ENCODE measurements at regions not wholly inside any gene's neighbourhood (a gene's known extent, or its start where the extent isn't known, plus 50 kb on each side); places are given as distances from the start of the nearest gene placed in this dataset.

DNA sequence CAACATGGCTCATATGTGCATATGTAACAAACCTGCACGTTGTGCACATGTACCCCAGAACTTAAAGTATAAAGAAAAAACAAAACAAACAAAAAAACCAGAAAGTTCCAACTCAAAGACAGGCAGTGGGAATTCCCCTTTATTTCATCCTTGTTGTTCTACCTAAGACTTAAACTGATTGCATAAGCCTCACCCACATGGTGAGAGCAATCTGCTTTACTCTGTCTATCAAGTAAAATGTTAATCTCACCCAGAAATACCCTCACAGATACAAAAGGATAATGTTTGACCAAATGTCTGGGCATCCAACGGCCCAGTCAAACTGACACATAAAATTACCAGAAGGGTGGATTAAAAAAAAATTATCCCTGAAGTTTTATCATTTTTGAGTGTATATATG, 190.9 kb upstream of the PLSCR5 start:
- no peak overlapping the region for H3K4me2 ChIP-seq (ENCODE audit: control insufficient read depth, insufficient read depth)
- no TSS peak for BruUV-seq (replicated peaks)
- ChIA-PET CTCF (no interaction called here), POLR2A (no interaction called here), RAD21 (ENCODE audit: unreplicated experiment) (no interaction called here), SMC1A (ENCODE audit: uncharacterized antibody, unreplicated experiment) (no interaction called here)
- in situ Hi-C loops (cut with MboI) = no loop called here
- FAIRE-seq (no peak), ATAC-seq (no peak), DNase-seq (ENCODE audit: low read depth, low spot score) (no peak)
- TF ChIP-seq DPF2 (IDR thresholded peaks at IDR 0.05) = no peak
- no peak for TF ChIP-seq GATAD2B (conservative IDR thresholded peaks at IDR 0.05; ENCODE audit: low read depth)
- TF ChIP-seq, protein P1, sequence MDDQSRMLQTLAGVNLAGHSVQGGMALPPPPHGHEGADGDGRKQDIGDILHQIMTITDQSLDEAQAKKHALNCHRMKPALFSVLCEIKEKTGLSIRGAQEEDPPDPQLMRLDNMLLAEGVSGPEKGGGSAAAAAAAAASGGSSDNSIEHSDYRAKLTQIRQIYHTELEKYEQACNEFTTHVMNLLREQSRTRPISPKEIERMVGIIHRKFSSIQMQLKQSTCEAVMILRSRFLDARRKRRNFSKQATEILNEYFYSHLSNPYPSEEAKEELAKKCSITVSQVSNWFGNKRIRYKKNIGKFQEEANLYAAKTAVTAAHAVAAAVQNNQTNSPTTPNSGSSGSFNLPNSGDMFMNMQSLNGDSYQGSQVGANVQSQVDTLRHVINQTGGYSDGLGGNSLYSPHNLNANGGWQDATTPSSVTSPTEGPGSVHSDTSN (IDR thresholded peaks at IDR 0.05; ENCODE audit: insufficient replicate concordance, low read depth, low read length) = no peak
- no peak for TF ChIP-seq ZNF274 (IDR thresholded peaks at IDR 0.05; ENCODE audit: insufficient read depth, insufficient read length)
- TF ChIP-seq, protein P2, sequence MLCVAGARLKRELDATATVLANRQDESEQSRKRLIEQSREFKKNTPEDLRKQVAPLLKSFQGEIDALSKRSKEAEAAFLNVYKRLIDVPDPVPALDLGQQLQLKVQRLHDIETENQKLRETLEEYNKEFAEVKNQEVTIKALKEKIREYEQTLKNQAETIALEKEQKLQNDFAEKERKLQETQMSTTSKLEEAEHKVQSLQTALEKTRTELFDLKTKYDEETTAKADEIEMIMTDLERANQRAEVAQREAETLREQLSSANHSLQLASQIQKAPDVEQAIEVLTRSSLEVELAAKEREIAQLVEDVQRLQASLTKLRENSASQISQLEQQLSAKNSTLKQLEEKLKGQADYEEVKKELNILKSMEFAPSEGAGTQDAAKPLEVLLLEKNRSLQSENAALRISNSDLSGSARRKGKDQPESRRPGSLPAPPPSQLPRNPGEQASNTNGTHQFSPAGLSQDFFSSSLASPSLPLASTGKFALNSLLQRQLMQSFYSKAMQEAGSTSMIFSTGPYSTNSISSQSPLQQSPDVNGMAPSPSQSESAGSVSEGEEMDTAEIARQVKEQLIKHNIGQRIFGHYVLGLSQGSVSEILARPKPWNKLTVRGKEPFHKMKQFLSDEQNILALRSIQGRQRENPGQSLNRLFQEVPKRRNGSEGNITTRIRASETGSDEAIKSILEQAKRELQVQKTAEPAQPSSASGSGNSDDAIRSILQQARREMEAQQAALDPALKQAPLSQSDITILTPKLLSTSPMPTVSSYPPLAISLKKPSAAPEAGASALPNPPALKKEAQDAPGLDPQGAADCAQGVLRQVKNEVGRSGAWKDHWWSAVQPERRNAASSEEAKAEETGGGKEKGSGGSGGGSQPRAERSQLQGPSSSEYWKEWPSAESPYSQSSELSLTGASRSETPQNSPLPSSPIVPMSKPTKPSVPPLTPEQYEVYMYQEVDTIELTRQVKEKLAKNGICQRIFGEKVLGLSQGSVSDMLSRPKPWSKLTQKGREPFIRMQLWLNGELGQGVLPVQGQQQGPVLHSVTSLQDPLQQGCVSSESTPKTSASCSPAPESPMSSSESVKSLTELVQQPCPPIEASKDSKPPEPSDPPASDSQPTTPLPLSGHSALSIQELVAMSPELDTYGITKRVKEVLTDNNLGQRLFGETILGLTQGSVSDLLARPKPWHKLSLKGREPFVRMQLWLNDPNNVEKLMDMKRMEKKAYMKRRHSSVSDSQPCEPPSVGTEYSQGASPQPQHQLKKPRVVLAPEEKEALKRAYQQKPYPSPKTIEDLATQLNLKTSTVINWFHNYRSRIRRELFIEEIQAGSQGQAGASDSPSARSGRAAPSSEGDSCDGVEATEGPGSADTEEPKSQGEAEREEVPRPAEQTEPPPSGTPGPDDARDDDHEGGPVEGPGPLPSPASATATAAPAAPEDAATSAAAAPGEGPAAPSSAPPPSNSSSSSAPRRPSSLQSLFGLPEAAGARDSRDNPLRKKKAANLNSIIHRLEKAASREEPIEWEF (IDR thresholded peaks at IDR 0.05; ENCODE audit: insufficient replicate concordance, low read depth, low read length) = no peak
- TF ChIP-seq SMARCA5 (IDR thresholded peaks at IDR 0.05) = no peak
- no peak for TF ChIP-seq SIN3A (IDR thresholded peaks at IDR 0.05; ENCODE audit: low read depth, low read length)
- TF ChIP-seq ESRRA (IDR thresholded peaks at IDR 0.05; ENCODE audit: low read length) = no peak
- TF ChIP-seq, protein P3, sequence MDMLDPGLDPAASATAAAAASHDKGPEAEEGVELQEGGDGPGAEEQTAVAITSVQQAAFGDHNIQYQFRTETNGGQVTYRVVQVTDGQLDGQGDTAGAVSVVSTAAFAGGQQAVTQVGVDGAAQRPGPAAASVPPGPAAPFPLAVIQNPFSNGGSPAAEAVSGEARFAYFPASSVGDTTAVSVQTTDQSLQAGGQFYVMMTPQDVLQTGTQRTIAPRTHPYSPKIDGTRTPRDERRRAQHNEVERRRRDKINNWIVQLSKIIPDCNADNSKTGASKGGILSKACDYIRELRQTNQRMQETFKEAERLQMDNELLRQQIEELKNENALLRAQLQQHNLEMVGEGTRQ (IDR thresholded peaks at IDR 0.05; ENCODE audit: borderline replicate concordance, low read depth, low read length) = no peak
- no peak for TF ChIP-seq FOXK2 (IDR thresholded peaks at IDR 0.05)
- no peak for TF ChIP-seq ZBED1 (IDR thresholded peaks at IDR 0.05; ENCODE audit: borderline replicate concordance)
- no peak for TF ChIP-seq SREBF2 (IDR thresholded peaks at IDR 0.05; ENCODE audit: low read length)
- no peak for TF ChIP-seq ZNF24 (IDR thresholded peaks at IDR 0.05)
- TF ChIP-seq, protein P4, sequence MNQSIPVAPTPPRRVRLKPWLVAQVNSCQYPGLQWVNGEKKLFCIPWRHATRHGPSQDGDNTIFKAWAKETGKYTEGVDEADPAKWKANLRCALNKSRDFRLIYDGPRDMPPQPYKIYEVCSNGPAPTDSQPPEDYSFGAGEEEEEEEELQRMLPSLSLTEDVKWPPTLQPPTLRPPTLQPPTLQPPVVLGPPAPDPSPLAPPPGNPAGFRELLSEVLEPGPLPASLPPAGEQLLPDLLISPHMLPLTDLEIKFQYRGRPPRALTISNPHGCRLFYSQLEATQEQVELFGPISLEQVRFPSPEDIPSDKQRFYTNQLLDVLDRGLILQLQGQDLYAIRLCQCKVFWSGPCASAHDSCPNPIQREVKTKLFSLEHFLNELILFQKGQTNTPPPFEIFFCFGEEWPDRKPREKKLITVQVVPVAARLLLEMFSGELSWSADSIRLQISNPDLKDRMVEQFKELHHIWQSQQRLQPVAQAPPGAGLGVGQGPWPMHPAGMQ (IDR thresholded peaks at IDR 0.05; ENCODE audit: borderline replicate concordance) = no peak
- no peak for TF ChIP-seq CREM (IDR thresholded peaks at IDR 0.05; ENCODE audit: low read depth)
- no peak for TF ChIP-seq EED (IDR thresholded peaks at IDR 0.05; ENCODE audit: low read depth)
- TF ChIP-seq RAD21 (IDR thresholded peaks at IDR 0.05; ENCODE audit: insufficient read depth, low read depth, low read length) = no peak
- TF ChIP-seq CEBPB (IDR thresholded peaks at IDR 0.05; ENCODE audit: borderline replicate concordance in 1 of 2, low read depth in 2 of 2, low read length in 2 of 2) = no peak
- TF ChIP-seq TCF7 (IDR thresholded peaks at IDR 0.05; ENCODE audit: borderline replicate concordance) = no peak
- H3K27ac ChIP-seq (ENCODE audit: control insufficient read depth, insufficient read depth) = no peak overlapping the region
- H3K4me1 ChIP-seq (ENCODE audit: control insufficient read depth, insufficient read depth, low read length) = no peaks in the 10 kb centered on the region
- intact Hi-C loops (cut with micrococcal nuclease; ENCODE audit: unreplicated experiment) = no loop called here
- H3K27me3 ChIP-seq (replicated peaks in 1 of 2; ENCODE audit: control insufficient read depth in 2 of 2, insufficient read depth in 2 of 2, low read length in 1 of 2) = no peaks in the 10 kb centered on the region
- no peaks in the 10 kb centered on the region for H4K20me1 ChIP-seq (ENCODE audit: control insufficient read depth, insufficient read depth)
- no peak overlapping the region for H2AFZ ChIP-seq (ENCODE audit: control insufficient read depth, low read depth, low read length)
- H3K4me3 ChIP-seq = no peak overlapping the region
- no peaks in the 10 kb centered on the region for H3K9me3 ChIP-seq (replicated peaks; ENCODE audit: control insufficient read depth, insufficient read depth, low read length)
- no peaks in the 10 kb centered on the region for H3K79me2 ChIP-seq (ENCODE audit: control insufficient read depth, insufficient read depth, low read length)
- H3K9ac ChIP-seq (ENCODE audit: control insufficient read depth, insufficient read depth, low read length) = no peak overlapping the region
- H3K36me3 ChIP-seq (ENCODE audit: control insufficient read depth in 2 of 2, insufficient read depth in 2 of 2, low read length in 1 of 2) = no peaks in the 10 kb centered on the region
- WGBS (ENCODE audit: insufficient coverage, insufficient replicate concordance, low lambda C conversion rate, missing lambda C conversion rate) = 0% methylated on average over 2 of the region's 2 CpGs
